Ascending aorta (tissue), 2 donors: ENCODE measurements at regions not wholly inside any gene's neighbourhood (a gene's known extent, or its start where the extent isn't known, plus 50 kb on each side); places are given as distances from the start of the nearest gene placed in this dataset.
A peak's percentile ranks its signal among the peaks of the same experiment; 100 is the strongest.

Experiments
- DNase-seq, 2 donors: peaks; one replicate each; pipeline ENCODE4 v3.0.0-alpha.2; 2019; ENCODE audit warnings: low spot score in 2 of 2
- H3K27ac ChIP-seq, 2 donors: fragments of 200-600 bp; sonication (generic); one replicate each; pipeline ENCODE4 v1.5.1; 2016 to 2017; ENCODE audit warnings: mild to moderate bottlenecking in 1 of 2
- H3K27me3 ChIP-seq: fragments of 200-600 bp; sonication (generic); one replicate; pipeline ENCODE4 v1.5.1; 2017
- H3K36me3 ChIP-seq, 2 donors: fragments of 200-600 bp; sonication (generic); one replicate each; pipeline ENCODE4 v1.5.1; 2016
- H3K4me1 ChIP-seq, 2 donors: fragments of 200-600 bp; sonication (generic); one replicate each; pipeline ENCODE4 v1.5.1; 2016 to 2017; ENCODE audit warnings: mild to moderate bottlenecking in 1 of 2
- H3K4me3 ChIP-seq, 2 donors: fragments of 200-600 bp; sonication (generic); one replicate each; pipeline ENCODE4 v1.5.1; 2016 to 2017; ENCODE audit warnings: mild to moderate bottlenecking in 1 of 2
- H3K9me3 ChIP-seq, 2 donors: fragments of 200-600 bp; sonication (generic); one replicate each; pipeline ENCODE4 v1.5.1; 2016
- CTCF ChIP-seq, 3 experiments: fragments of 200-600 bp in 2 of 3; fragments of 450-650 bp in 1 of 3; sonication (generic) in 2 of 3; IDR thresholded peaks; one replicate each; pipeline ENCODE4 v1.5.1; 2016 to 2019; ENCODE audit warnings: antibody characterized with exemption in 3 of 3, mild to moderate bottlenecking in 1 of 3, moderate library complexity in 1 of 3
- intact Hi-C: fragments of 100-400 bp; cut with DNase I; formaldehyde crosslinking; loops from one replicate; pipeline ENCODE4 v1.15.1; 2023

GRCh38 chr3:40989141-40990061, 209.9 kb upstream of the CTNNB1 start:
- DNase-seq: peak in 1 of 2 donors; percentile 58
- TF ChIP-seq CTCF (IDR thresholded peaks at IDR 0.05): no peak
- intact Hi-C loops: no loop called here
- Histone ChIP-seq H3K4me1 (no peaks in the 10 kb centered on the region), H3K27me3 (no peaks in the 10 kb centered on the region), H3K9me3 (no peaks in the 10 kb centered on the region), H3K36me3 (no peaks in the 10 kb centered on the region), H3K27ac (no peak overlapping the region), H3K4me3 (no peak overlapping the region)

- DNase-seq: no peak
- Histone ChIP-seq H3K27ac (no peak overlapping the region), H3K4me1 (no peaks in the 10 kb centered on the region), H3K4me3 (no peak overlapping the region), H3K9me3 (no peaks in the 10 kb centered on the region), H3K27me3 (no peaks in the 10 kb centered on the region), H3K36me3 (no peaks in the 10 kb centered on the region)
- no peak for TF ChIP-seq CTCF (IDR thresholded peaks at IDR 0.05)
- intact Hi-C loops: no loop called here
Observed at GRCh38 chr3:40990062-40990456, 209.2 kb upstream of the CTNNB1 start.

GRCh38 chr3:40992023-40992422, 207.3 kb upstream of the CTNNB1 start:
- DNase-seq: no peak
- intact Hi-C loops: no loop called here
- H3K4me1 ChIP-seq: no peaks in the 10 kb centered on the region
- no peak overlapping the region for H3K27ac ChIP-seq
- no peaks in the 10 kb centered on the region for H3K36me3 ChIP-seq
- H3K4me3 ChIP-seq: no peak overlapping the region
- H3K9me3 ChIP-seq: no peaks in the 10 kb centered on the region
- no peaks in the 10 kb centered on the region for H3K27me3 ChIP-seq
- no peak for TF ChIP-seq CTCF (IDR thresholded peaks at IDR 0.05)

- intact Hi-C loops: loop anchor here (5.0 kb wide), 1 partner anchor 228 kb away; no protein-coding TSS in a partner anchor
Observed at GRCh38 chr3:40994611-40995010, 204.7 kb upstream of the CTNNB1 start.

GRCh38 chr3:40995271-40995670, 204.0 kb upstream of the CTNNB1 start:
- intact Hi-C loops: loop anchor here (5.0 kb wide), 1 partner anchor 227 kb away; no protein-coding TSS in a partner anchor
- H3K4me1 ChIP-seq: peaks cover 0 to 13% of the 10 kb centered on the region in 2 donors

More at GRCh38 chr3:40994611-40995010, 204.7 kb upstream of the CTNNB1 start:
- no peaks in the 10 kb centered on the region for H3K9me3 ChIP-seq
- H3K27ac ChIP-seq: no peak overlapping the region
- no peaks in the 10 kb centered on the region for H3K36me3 ChIP-seq
- peaks cover 0 to 7% of the 10 kb centered on the region in 2 donors for H3K4me1 ChIP-seq
- no peaks in the 10 kb centered on the region for H3K27me3 ChIP-seq
- TF ChIP-seq CTCF (IDR thresholded peaks at IDR 0.05): no peak
- DNase-seq: no peak
- no peak overlapping the region for H3K4me3 ChIP-seq

More at GRCh38 chr3:40995271-40995670, 204.0 kb upstream of the CTNNB1 start:
- Histone ChIP-seq H3K36me3 (no peaks in the 10 kb centered on the region), H3K27ac (no peak overlapping the region), H3K4me3 (no peak overlapping the region), H3K9me3 (no peaks in the 10 kb centered on the region), H3K27me3 (no peaks in the 10 kb centered on the region)
- DNase-seq: no peak
- TF ChIP-seq CTCF (IDR thresholded peaks at IDR 0.05): no peak
